HEK293 (cell line): ENCODE measurements at regions not wholly inside any gene's neighbourhood (a gene's known extent, or its start where the extent isn't known, plus 50 kb on each side); places are given as distances from the start of the nearest gene placed in this dataset.

Source experiments
- CTCF ChIA-PET: fragments of 350-600 bp; formaldehyde crosslinking; extraction: SDS; loops from one replicate; lab custom pipeline; 2021; ENCODE audit warnings: antibody characterized with exemption; lab: Yijun Ruan, JAX
- POLR2A ChIA-PET: fragments of 300-600 bp; formaldehyde crosslinking; extraction: SDS; loops from one replicate; lab custom pipeline; 2020; ENCODE audit warnings: antibody characterized with exemption, inconsistent platforms; lab: Yijun Ruan, JAX
- H3K27ac ChIP-seq: fragments of 200-500 bp; sonication (Bioruptor generic); 2 replicates; pipeline ENCODE4 v1.5.1; 2014; ENCODE audit warnings: low read depth, low read length, control low read depth, inconsistent platforms; ENCODE audit errors: extremely low read depth
- H3K36me3 ChIP-seq, 2 experiments: fragments of 200-500 bp in 1 of 2; sonication (Bioruptor generic) in 1 of 2; 1 replicate in 1 of 2; 2 replicates in 1 of 2; pipeline ENCODE4 v1.5.1; 2014 to 2017; ENCODE audit warnings: inconsistent platforms in 2 of 2, low read length in 2 of 2; ENCODE audit not compliant: control insufficient read depth in 2 of 2, insufficient read depth in 1 of 2
- H3K4me1 ChIP-seq: fragments of 200-500 bp; sonication (Bioruptor generic); 2 replicates; pipeline ENCODE4 v1.5.1; 2014; ENCODE audit warnings: mild to moderate bottlenecking, low read length, inconsistent platforms; ENCODE audit not compliant: control insufficient read depth, insufficient read depth
- H3K4me3 ChIP-seq: 2 replicates; pipeline ENCODE4 v1.5.1; 2011; ENCODE audit warnings: low read depth, mild to moderate bottlenecking, control low read depth, low read length, moderate library complexity
- H3K9me3 ChIP-seq: fragments of 200-500 bp; sonication (Bioruptor generic); 2 replicates; pipeline ENCODE4 v1.5.1; 2014; ENCODE audit warnings: low read depth, low read length, inconsistent platforms; ENCODE audit not compliant: control insufficient read depth, insufficient read depth
- ATF2 ChIP-seq: fragments of 450-650 bp; formaldehyde crosslinking; IDR thresholded peaks from 2 replicates; pipeline ENCODE4 v1.5.1; 2016; ENCODE audit warnings: missing biosample characterization, missing genetic modification characterization, low read depth
- HOXC10 ChIP-seq: sonication (generic); formaldehyde crosslinking; IDR thresholded peaks from 2 replicates; pipeline ENCODE4 v1.8.1; 2023; ENCODE audit warnings: mild to moderate bottlenecking, missing genetic modification reagents
- KLF16 ChIP-seq: fragments of 450-650 bp; formaldehyde crosslinking; IDR thresholded peaks from 2 replicates; pipeline ENCODE4 v1.5.1; 2017; ENCODE audit warnings: missing biosample characterization, missing genetic modification characterization
- KLF9 ChIP-seq: fragments of 450-650 bp; formaldehyde crosslinking; IDR thresholded peaks from 2 replicates; pipeline ENCODE4 v1.5.1; 2016; ENCODE audit warnings: missing biosample characterization, missing genetic modification characterization, low read depth
- MYNN ChIP-seq: fragments of 450-650 bp; formaldehyde crosslinking; IDR thresholded peaks from 2 replicates; pipeline ENCODE4 v1.5.1; 2016; ENCODE audit warnings: missing biosample characterization, missing genetic modification characterization, borderline replicate concordance
- OVOL3 ChIP-seq: fragments of 450-650 bp; formaldehyde crosslinking; IDR thresholded peaks from 2 replicates; pipeline ENCODE4 v1.5.1; 2016; ENCODE audit warnings: missing biosample characterization, missing genetic modification characterization
- PRDM1 ChIP-seq: fragments of 450-650 bp; formaldehyde crosslinking; IDR thresholded peaks from 2 replicates; pipeline ENCODE4; 2016; ENCODE audit warnings: missing biosample characterization, missing genetic modification characterization
- PRDM10 ChIP-seq: fragments of 450-650 bp; formaldehyde crosslinking; IDR thresholded peaks from 2 replicates; pipeline ENCODE4 v1.5.1; 2016; ENCODE audit warnings: missing biosample characterization, missing genetic modification characterization
- SALL2 ChIP-seq: fragments of 450-650 bp; formaldehyde crosslinking; IDR thresholded peaks from 2 replicates; pipeline ENCODE4 v1.5.0; 2017; ENCODE audit warnings: missing biosample characterization, mild to moderate bottlenecking, missing genetic modification characterization, borderline replicate concordance
- SP7 ChIP-seq: fragments of 450-650 bp; formaldehyde crosslinking; IDR thresholded peaks from 2 replicates; pipeline ENCODE4 v1.5.1; 2016; ENCODE audit warnings: missing biosample characterization, missing genetic modification characterization
- ZBTB1 ChIP-seq: fragments of 450-650 bp; formaldehyde crosslinking; IDR thresholded peaks from 2 replicates; pipeline ENCODE4 v1.5.1; 2016; ENCODE audit warnings: missing biosample characterization, missing genetic modification characterization
- ZNF114 ChIP-seq: fragments of 450-650 bp; formaldehyde crosslinking; IDR thresholded peaks from 2 replicates; pipeline ENCODE4 v1.5.0; 2017; ENCODE audit warnings: missing biosample characterization, missing genetic modification characterization
- ZNF121 ChIP-seq: fragments of 450-650 bp; formaldehyde crosslinking; IDR thresholded peaks from 2 replicates; pipeline ENCODE4 v1.5.1; 2016; ENCODE audit warnings: missing biosample characterization, missing genetic modification characterization
- ZNF202 ChIP-seq: fragments of 450-650 bp; formaldehyde crosslinking; IDR thresholded peaks from 2 replicates; pipeline ENCODE4 v1.5.1; 2016; ENCODE audit warnings: missing biosample characterization, missing genetic modification characterization, borderline replicate concordance
- ZNF223 ChIP-seq: fragments of 450-650 bp; formaldehyde crosslinking; IDR thresholded peaks from 2 replicates; pipeline ENCODE4 v1.5.1; 2016; ENCODE audit warnings: missing biosample characterization, missing genetic modification characterization
- ZNF280D ChIP-seq: fragments of 450-650 bp; formaldehyde crosslinking; IDR thresholded peaks from 2 replicates; pipeline ENCODE4 v1.5.1; 2016; ENCODE audit warnings: missing biosample characterization, missing genetic modification characterization
- ZNF37A ChIP-seq: fragments of 450-650 bp; IDR thresholded peaks from 2 replicates; pipeline ENCODE4 v1.5.1; 2018; ENCODE audit warnings: missing biosample characterization, missing genetic modification characterization
- ZNF404 ChIP-seq: fragments of 450-650 bp; formaldehyde crosslinking; IDR thresholded peaks from 2 replicates; pipeline ENCODE4 v1.5.1; 2017; ENCODE audit warnings: missing biosample characterization, missing genetic modification characterization
- ZNF416 ChIP-seq: fragments of 450-650 bp; formaldehyde crosslinking; IDR thresholded peaks from 2 replicates; pipeline ENCODE4 v1.5.1; 2016; ENCODE audit warnings: missing biosample characterization, missing genetic modification characterization
- ZNF433 ChIP-seq: fragments of 450-650 bp; formaldehyde crosslinking; IDR thresholded peaks from 2 replicates; pipeline ENCODE4 v1.5.1; 2016; ENCODE audit warnings: missing biosample characterization, missing genetic modification characterization, low read depth
- ZNF488 ChIP-seq: fragments of 450-650 bp; formaldehyde crosslinking; IDR thresholded peaks from 2 replicates; pipeline ENCODE4 v1.5.1; 2016; ENCODE audit warnings: missing biosample characterization, missing genetic modification characterization
- ZNF510 ChIP-seq: fragments of 450-650 bp; formaldehyde crosslinking; IDR thresholded peaks from 2 replicates; pipeline ENCODE4 v1.5.1; 2018; ENCODE audit warnings: mild to moderate bottlenecking, missing genetic modification characterization, missing biosample characterization; ENCODE audit not compliant: insufficient replicate concordance
- ZNF548 ChIP-seq: fragments of 450-650 bp; formaldehyde crosslinking; IDR thresholded peaks from 2 replicates; pipeline ENCODE4 v1.5.1; 2016; ENCODE audit warnings: missing biosample characterization, missing genetic modification characterization
- ZNF549 ChIP-seq: fragments of 450-650 bp; IDR thresholded peaks from 2 replicates; pipeline ENCODE4 v1.5.1; 2018; ENCODE audit warnings: missing biosample characterization, missing genetic modification characterization, mild to moderate bottlenecking, inconsistent platforms, moderate library complexity
- ZNF560 ChIP-seq: fragments of 450-650 bp; formaldehyde crosslinking; IDR thresholded peaks from 2 replicates; pipeline ENCODE4 v1.5.1; 2017; ENCODE audit warnings: missing biosample characterization, missing genetic modification characterization, borderline replicate concordance
- ZNF645 ChIP-seq: fragments of 450-650 bp; formaldehyde crosslinking; IDR thresholded peaks from 2 replicates; pipeline ENCODE4; 2016; ENCODE audit warnings: missing biosample characterization, missing genetic modification characterization

GRCh38 chr7:13560441-13560840 is 429.0 kb downstream of the ETV1 start:
- H3K9me3 ChIP-seq, result no peaks in the 10 kb centered on the region
- TF ChIP-seq ZNF488 (tag by site-specific recombination), result no peak
- TF ChIP-seq SALL2 (tag by site-specific recombination), result no peak
- TF ChIP-seq MYNN (tag by site-specific recombination), result no peak
- TF ChIP-seq PRDM1 (tag by site-specific recombination), result no peak
- TF ChIP-seq KLF16, result no peak
- no peak for TF ChIP-seq ZNF645 (tag by site-specific recombination)
- TF ChIP-seq SP7 (tag by site-specific recombination), result no peak
- no peak for TF ChIP-seq KLF9 (tag by site-specific recombination)
- no peak for TF ChIP-seq ATF2
- TF ChIP-seq ZNF548, result no peak
- no peak for TF ChIP-seq ZNF202
- no peak for TF ChIP-seq ZNF121 (tag by site-specific recombination)
- no peak for TF ChIP-seq ZNF433 (tag by site-specific recombination)
- TF ChIP-seq ZNF549 (tag by site-specific recombination), result no peak
- TF ChIP-seq ZNF223 (tag by site-specific recombination), result no peak
- no peak for TF ChIP-seq ZNF510 (tag by site-specific recombination)
- no peak for TF ChIP-seq ZNF560 (tag by site-specific recombination)
- no peak for TF ChIP-seq ZNF416 (tag by site-specific recombination)
- TF ChIP-seq ZNF37A (tag by site-specific recombination), result no peak
- CTCF ChIA-PET, result no interaction called here
- H3K4me1 ChIP-seq, result no peaks in the 10 kb centered on the region
- no peaks in the 10 kb centered on the region for H3K36me3 ChIP-seq
- H3K27ac ChIP-seq, result no peak overlapping the region
- H3K4me3 ChIP-seq, result no peak overlapping the region
- POLR2A ChIA-PET, result no interaction called here

- ChIA-PET CTCF (no interaction called here), POLR2A (no interaction called here)
- Histone ChIP-seq H3K27ac (no peak overlapping the region), H3K36me3 (no peaks in the 10 kb centered on the region), H3K4me3 (no peak overlapping the region), H3K4me1 (no peaks in the 10 kb centered on the region), H3K9me3 (no peaks in the 10 kb centered on the region)
- no peak for TF ChIP-seq ZNF114 (tag by site-specific recombination)
- no peak for TF ChIP-seq ZNF280D (tag by site-specific recombination)
- TF ChIP-seq PRDM10 (tag by site-specific recombination), result no peak
- TF ChIP-seq ZBTB1 (tag by site-specific recombination), result no peak
- no peak for TF ChIP-seq ZNF404 (tag by site-specific recombination)
- TF ChIP-seq HOXC10, result no peak
- no peak for TF ChIP-seq OVOL3
- TF ChIP-seq ZNF416 (tag by site-specific recombination), result no peak
These were observed 426.2 kb downstream of the ETV1 start for GRCh38 chr7:13563257-13563656.
